IMR-90 (cell line): ENCODE measurements at regions not wholly inside any gene's neighbourhood (a gene's known extent, or its start where the extent isn't known, plus 50 kb on each side); places are given as distances from the start of the nearest gene placed in this dataset.

Experiments used
- ATAC-seq: fragments of 200-7000 bp; cut with Tn5 transposase; 2 replicates; pipeline ENCODE4 v1.9.1; 2020; ENCODE audit warnings: low read depth, mild to moderate bottlenecking, moderate library complexity
- BruUV-seq: library from RNA; stranded (reverse); fragments of 400-500 nt; replicated peaks from 2 replicates; lab custom pipeline; 2021; lab: Mats Ljungman, UMichigan
- CTCF ChIA-PET: fragments of 300-600 bp; formaldehyde crosslinking; extraction: SDS; loops from one replicate; lab custom pipeline; 2021; ENCODE audit warnings: antibody characterized with exemption; lab: Yijun Ruan, JAX
- POLR2A ChIA-PET: fragments of 300-600 bp; sonication (Branson Sonifier 250); formaldehyde crosslinking; loops from one replicate; lab custom pipeline; 2022; ENCODE audit warnings: antibody characterized with exemption; ENCODE audit not compliant: unreplicated experiment; lab: Charles Lee
- DNase-seq: peaks from one replicate; pipeline ENCODE4 v3.0.0; 2013
- H2AFZ ChIP-seq: replicated peaks from 2 replicates; pipeline ENCODE3; 2013; ENCODE audit warnings: low read length, mild to moderate bottlenecking; ENCODE audit not compliant: poor library complexity
- H2AK5ac ChIP-seq: 2 replicates; pipeline ENCODE4 v1.6.1; 2013; ENCODE audit warnings: low read depth, low read length, inconsistent platforms
- H2AK9ac ChIP-seq: replicated peaks from 2 replicates; pipeline ENCODE3; 2013; ENCODE audit warnings: mild to moderate bottlenecking, low read depth, low read length, moderate library complexity; ENCODE audit not compliant: poor library complexity
- H2BK120ac ChIP-seq: 2 replicates; pipeline ENCODE4 v1.6.1; 2013; ENCODE audit warnings: low read depth, low read length, inconsistent platforms
- H2BK15ac ChIP-seq: 3 replicates; pipeline ENCODE4 v1.6.1; 2013; ENCODE audit warnings: low read depth, low read length, inconsistent platforms
- H2BK20ac ChIP-seq: 2 replicates; pipeline ENCODE4 v1.6.1; 2013; ENCODE audit warnings: low read depth, mild to moderate bottlenecking, inconsistent platforms, low read length, moderate library complexity
- H2BK5ac ChIP-seq: 2 replicates; pipeline ENCODE4 v1.6.1; 2013; ENCODE audit warnings: mild to moderate bottlenecking, low read depth, low read length, inconsistent platforms; ENCODE audit not compliant: poor library complexity, severe bottlenecking
- H3K14ac ChIP-seq: replicated peaks from 2 replicates; pipeline ENCODE4 v1.6.1; 2013; ENCODE audit warnings: low read depth, low read length, inconsistent platforms
- H3K18ac ChIP-seq: 2 replicates; pipeline ENCODE4 v1.6.1; 2013; ENCODE audit warnings: low read depth, low read length, control low read depth
- H3K23ac ChIP-seq: 2 replicates; pipeline ENCODE4 v1.6.1; 2013; ENCODE audit warnings: low read depth, low read length, inconsistent platforms
- H3K27ac ChIP-seq: 2 replicates; pipeline ENCODE4 v1.5.1; 2013; ENCODE audit warnings: mild to moderate bottlenecking, control low read depth, low read length; ENCODE audit not compliant: insufficient read depth
- H3K27me3 ChIP-seq: 2 replicates; pipeline ENCODE4 v1.6.1; 2013; ENCODE audit warnings: low read length; ENCODE audit not compliant: control insufficient read depth, insufficient read depth
- H3K36me3 ChIP-seq: 2 replicates; pipeline ENCODE4 v1.6.1; 2013; ENCODE audit warnings: low read length, mixed read lengths; ENCODE audit not compliant: control insufficient read depth, insufficient read depth
- H3K4ac ChIP-seq: 2 replicates; pipeline ENCODE4 v1.6.1; 2013; ENCODE audit warnings: low read depth, low read length, inconsistent platforms
- H3K4me1 ChIP-seq: 2 replicates; pipeline ENCODE4 v1.6.1; 2013; ENCODE audit warnings: low read length, mixed read lengths; ENCODE audit not compliant: control insufficient read depth, insufficient read depth
- H3K4me2 ChIP-seq: 2 replicates; pipeline ENCODE4 v1.6.1; 2013; ENCODE audit warnings: low read depth, mild to moderate bottlenecking, control low read depth, low read length, moderate library complexity
- H3K4me3 ChIP-seq: 2 replicates; pipeline ENCODE4 v1.5.1; 2013; ENCODE audit warnings: low read depth, mild to moderate bottlenecking, control low read depth, low read length, moderate library complexity; ENCODE audit not compliant: insufficient read depth
- H3K56ac ChIP-seq: 2 replicates; pipeline ENCODE4 v1.6.1; 2013; ENCODE audit warnings: low read length, inconsistent platforms; ENCODE audit not compliant: insufficient read depth; ENCODE audit errors: extremely low read depth
- H3K79me1 ChIP-seq, 2 experiments: 2 replicates each; pipeline ENCODE4 v1.6.1; 2013; ENCODE audit warnings: low read length in 2 of 2, inconsistent platforms in 1 of 2, low read depth in 1 of 2
- H3K9ac ChIP-seq: 2 replicates; pipeline ENCODE4 v1.6.1; 2013; ENCODE audit warnings: low read depth, low read length, control low read depth
- H3K9me1 ChIP-seq: 2 replicates; pipeline ENCODE4 v1.6.1; 2013; ENCODE audit warnings: low read length, inconsistent platforms; ENCODE audit not compliant: insufficient read depth
- H3K9me3 ChIP-seq: 2 replicates; pipeline ENCODE4 v1.6.1; 2013; ENCODE audit warnings: low read length; ENCODE audit not compliant: control insufficient read depth, insufficient read depth
- H4K20me1 ChIP-seq: 2 replicates; pipeline ENCODE4 v1.6.1; 2013; ENCODE audit warnings: low read length, inconsistent platforms; ENCODE audit not compliant: insufficient read depth
- H4K5ac ChIP-seq: 2 replicates; pipeline ENCODE4 v1.6.1; 2013; ENCODE audit warnings: mild to moderate bottlenecking, low read depth, low read length, control low read depth
- H4K8ac ChIP-seq, 2 experiments: 2 replicates each; pipeline ENCODE4 v1.6.1; 2013; ENCODE audit warnings: low read depth in 2 of 2, low read length in 2 of 2, control low read depth in 1 of 2, inconsistent platforms in 1 of 2
- H4K91ac ChIP-seq: 2 replicates; pipeline ENCODE4 v1.6.1; 2013; ENCODE audit warnings: low read depth, low read length, inconsistent platforms; ENCODE audit not compliant: insufficient read depth
- FOS ChIP-seq: fragments of 150-350 bp; IDR thresholded peaks from 2 replicates; pipeline ENCODE4 v1.6.1; 2016; ENCODE audit warnings: low read depth, low read length
- SMC3 ChIP-seq: fragments of 150-350 bp; IDR thresholded peaks from 2 replicates; pipeline ENCODE4 v1.6.1; 2016; ENCODE audit warnings: low read depth, mild to moderate bottlenecking, antibody characterized with exemption, low read length, moderate library complexity
- WGBS, 2 experiments: methylation state at CpG; one replicate each; pipeline versions ENCODE4 v1.1.5 to v1.1.7; 2013; ENCODE audit warnings: missing lambda C conversion rate in 2 of 2; ENCODE audit not compliant: insufficient read length in 1 of 2; ENCODE audit errors: extremely low coverage in 2 of 2; 5-methylcytosine and 5-hydroxymethylcytosine counted together
- dilution Hi-C: fragments of 300-500 bp; cut with HindIII; formaldehyde crosslinking; loops from one replicate; pipeline ENCODE4 v1.14.3; 2018; ENCODE audit warnings: low sequenced_read_pairs; ENCODE audit not compliant: unreplicated experiment
- in situ Hi-C: fragments of 300-500 bp; cut with MboI; formaldehyde crosslinking; loops from 3 replicates; pipeline ENCODE4 v1.14.3; 2019; ENCODE audit warnings: low sequenced_read_pairs, inconsistent platforms, mixed read lengths
- intact Hi-C: fragments of 100-400 bp; cut with micrococcal nuclease; formaldehyde crosslinking; loops from 2 replicates; pipeline ENCODE4 v1.10.0; 2022

GRCh38 chr3:76011121-76011520 is 225.8 kb upstream of the ZNF717 start:
- intact Hi-C loops (no loop called here), in situ Hi-C loops (no loop called here), dilution Hi-C loops (no loop called here)
- CTCF ChIA-PET, result no interaction called here
- POLR2A ChIA-PET, result no interaction called here
- no peak overlapping the region for H2BK15ac ChIP-seq
- no TSS peak for BruUV-seq
- no peak overlapping the region for H2AFZ ChIP-seq
- H3K4me1 ChIP-seq, result no peaks in the 10 kb centered on the region
- H3K9me1 ChIP-seq, result no peaks in the 10 kb centered on the region
- no peak overlapping the region for H3K4me3 ChIP-seq
- no peak overlapping the region for H2BK20ac ChIP-seq
- H3K4me2 ChIP-seq, result no peak overlapping the region
- no peak overlapping the region for H4K91ac ChIP-seq
- H3K27me3 ChIP-seq, result no peaks in the 10 kb centered on the region
- H2BK5ac ChIP-seq, result no peak overlapping the region
- H2BK120ac ChIP-seq, result no peak overlapping the region
- no peaks in the 10 kb centered on the region for H4K20me1 ChIP-seq
- H3K14ac ChIP-seq, result no peak overlapping the region
- DNase-seq (no peak), ATAC-seq (no peak)
- no peak overlapping the region for H3K18ac ChIP-seq
- no peak overlapping the region for H2AK9ac ChIP-seq
- no peak overlapping the region for H3K23ac ChIP-seq
- no peaks in the 10 kb centered on the region for H3K36me3 ChIP-seq
- H3K4ac ChIP-seq, result no peak overlapping the region
- no peak overlapping the region for H4K5ac ChIP-seq
- TF ChIP-seq FOS (no peak), SMC3 (no peak)
- H3K56ac ChIP-seq, result no peak overlapping the region
- no peaks in the 10 kb centered on the region for H3K79me1 ChIP-seq
- no peak overlapping the region for H3K9ac ChIP-seq
- no peak overlapping the region for H2AK5ac ChIP-seq
- no peaks in the 10 kb centered on the region for H3K9me3 ChIP-seq
- H3K27ac ChIP-seq, result no peak overlapping the region
- no peak overlapping the region for H4K8ac ChIP-seq
- no CpG with 5 or more reads among the region's 6 CpGs for WGBS, 2 experiments
